ENCODE measurements at regions not wholly inside any gene's neighbourhood (a gene's known extent, or its start where the extent isn't known, plus 50 kb on each side); places are given as distances from the start of the nearest gene placed in this dataset.

GRCh38 chr1:61568460-61569302 lies 156.3 kb downstream of the TM2D1 start (continued):
- TF ChIP-seq MAFK (IDR thresholded peaks at IDR 0.05; ENCODE audit: low read depth, low read length) (no peak), CTBP2 (IDR thresholded peaks at IDR 0.05; ENCODE audit: borderline replicate concordance, insufficient read depth, insufficient read length, low read length) (no peak), ZNF274 (IDR thresholded peaks at IDR 0.05; ENCODE audit: borderline replicate concordance, extremely low read depth, low read length) (no peak), KDM1A (IDR thresholded peaks at IDR 0.05; ENCODE audit: borderline replicate concordance, low read length) (no peak), NANOG (IDR thresholded peaks at IDR 0.05; ENCODE audit: insufficient read depth, low read depth, low read length, poor library complexity, severe bottlenecking) (no peak)
- TF ChIP-seq, protein P1, sequence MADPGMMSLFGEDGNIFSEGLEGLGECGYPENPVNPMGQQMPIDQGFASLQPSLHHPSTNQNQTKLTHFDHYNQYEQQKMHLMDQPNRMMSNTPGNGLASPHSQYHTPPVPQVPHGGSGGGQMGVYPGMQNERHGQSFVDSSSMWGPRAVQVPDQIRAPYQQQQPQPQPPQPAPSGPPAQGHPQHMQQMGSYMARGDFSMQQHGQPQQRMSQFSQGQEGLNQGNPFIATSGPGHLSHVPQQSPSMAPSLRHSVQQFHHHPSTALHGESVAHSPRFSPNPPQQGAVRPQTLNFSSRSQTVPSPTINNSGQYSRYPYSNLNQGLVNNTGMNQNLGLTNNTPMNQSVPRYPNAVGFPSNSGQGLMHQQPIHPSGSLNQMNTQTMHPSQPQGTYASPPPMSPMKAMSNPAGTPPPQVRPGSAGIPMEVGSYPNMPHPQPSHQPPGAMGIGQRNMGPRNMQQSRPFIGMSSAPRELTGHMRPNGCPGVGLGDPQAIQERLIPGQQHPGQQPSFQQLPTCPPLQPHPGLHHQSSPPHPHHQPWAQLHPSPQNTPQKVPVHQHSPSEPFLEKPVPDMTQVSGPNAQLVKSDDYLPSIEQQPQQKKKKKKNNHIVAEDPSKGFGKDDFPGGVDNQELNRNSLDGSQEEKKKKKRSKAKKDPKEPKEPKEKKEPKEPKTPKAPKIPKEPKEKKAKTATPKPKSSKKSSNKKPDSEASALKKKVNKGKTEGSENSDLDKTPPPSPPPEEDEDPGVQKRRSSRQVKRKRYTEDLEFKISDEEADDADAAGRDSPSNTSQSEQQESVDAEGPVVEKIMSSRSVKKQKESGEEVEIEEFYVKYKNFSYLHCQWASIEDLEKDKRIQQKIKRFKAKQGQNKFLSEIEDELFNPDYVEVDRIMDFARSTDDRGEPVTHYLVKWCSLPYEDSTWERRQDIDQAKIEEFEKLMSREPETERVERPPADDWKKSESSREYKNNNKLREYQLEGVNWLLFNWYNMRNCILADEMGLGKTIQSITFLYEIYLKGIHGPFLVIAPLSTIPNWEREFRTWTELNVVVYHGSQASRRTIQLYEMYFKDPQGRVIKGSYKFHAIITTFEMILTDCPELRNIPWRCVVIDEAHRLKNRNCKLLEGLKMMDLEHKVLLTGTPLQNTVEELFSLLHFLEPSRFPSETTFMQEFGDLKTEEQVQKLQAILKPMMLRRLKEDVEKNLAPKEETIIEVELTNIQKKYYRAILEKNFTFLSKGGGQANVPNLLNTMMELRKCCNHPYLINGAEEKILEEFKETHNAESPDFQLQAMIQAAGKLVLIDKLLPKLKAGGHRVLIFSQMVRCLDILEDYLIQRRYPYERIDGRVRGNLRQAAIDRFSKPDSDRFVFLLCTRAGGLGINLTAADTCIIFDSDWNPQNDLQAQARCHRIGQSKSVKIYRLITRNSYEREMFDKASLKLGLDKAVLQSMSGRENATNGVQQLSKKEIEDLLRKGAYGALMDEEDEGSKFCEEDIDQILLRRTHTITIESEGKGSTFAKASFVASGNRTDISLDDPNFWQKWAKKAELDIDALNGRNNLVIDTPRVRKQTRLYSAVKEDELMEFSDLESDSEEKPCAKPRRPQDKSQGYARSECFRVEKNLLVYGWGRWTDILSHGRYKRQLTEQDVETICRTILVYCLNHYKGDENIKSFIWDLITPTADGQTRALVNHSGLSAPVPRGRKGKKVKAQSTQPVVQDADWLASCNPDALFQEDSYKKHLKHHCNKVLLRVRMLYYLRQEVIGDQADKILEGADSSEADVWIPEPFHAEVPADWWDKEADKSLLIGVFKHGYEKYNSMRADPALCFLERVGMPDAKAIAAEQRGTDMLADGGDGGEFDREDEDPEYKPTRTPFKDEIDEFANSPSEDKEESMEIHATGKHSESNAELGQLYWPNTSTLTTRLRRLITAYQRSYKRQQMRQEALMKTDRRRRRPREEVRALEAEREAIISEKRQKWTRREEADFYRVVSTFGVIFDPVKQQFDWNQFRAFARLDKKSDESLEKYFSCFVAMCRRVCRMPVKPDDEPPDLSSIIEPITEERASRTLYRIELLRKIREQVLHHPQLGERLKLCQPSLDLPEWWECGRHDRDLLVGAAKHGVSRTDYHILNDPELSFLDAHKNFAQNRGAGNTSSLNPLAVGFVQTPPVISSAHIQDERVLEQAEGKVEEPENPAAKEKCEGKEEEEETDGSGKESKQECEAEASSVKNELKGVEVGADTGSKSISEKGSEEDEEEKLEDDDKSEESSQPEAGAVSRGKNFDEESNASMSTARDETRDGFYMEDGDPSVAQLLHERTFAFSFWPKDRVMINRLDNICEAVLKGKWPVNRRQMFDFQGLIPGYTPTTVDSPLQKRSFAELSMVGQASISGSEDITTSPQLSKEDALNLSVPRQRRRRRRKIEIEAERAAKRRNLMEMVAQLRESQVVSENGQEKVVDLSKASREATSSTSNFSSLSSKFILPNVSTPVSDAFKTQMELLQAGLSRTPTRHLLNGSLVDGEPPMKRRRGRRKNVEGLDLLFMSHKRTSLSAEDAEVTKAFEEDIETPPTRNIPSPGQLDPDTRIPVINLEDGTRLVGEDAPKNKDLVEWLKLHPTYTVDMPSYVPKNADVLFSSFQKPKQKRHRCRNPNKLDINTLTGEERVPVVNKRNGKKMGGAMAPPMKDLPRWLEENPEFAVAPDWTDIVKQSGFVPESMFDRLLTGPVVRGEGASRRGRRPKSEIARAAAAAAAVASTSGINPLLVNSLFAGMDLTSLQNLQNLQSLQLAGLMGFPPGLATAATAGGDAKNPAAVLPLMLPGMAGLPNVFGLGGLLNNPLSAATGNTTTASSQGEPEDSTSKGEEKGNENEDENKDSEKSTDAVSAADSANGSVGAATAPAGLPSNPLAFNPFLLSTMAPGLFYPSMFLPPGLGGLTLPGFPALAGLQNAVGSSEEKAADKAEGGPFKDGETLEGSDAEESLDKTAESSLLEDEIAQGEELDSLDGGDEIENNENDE (IDR thresholded peaks at IDR 0.05; ENCODE audit: insufficient replicate concordance, low read length): no peak
